HCEC 1CT (cell line): ENCODE measurements at regions not wholly inside any gene's neighbourhood (a gene's known extent, or its start where the extent isn't known, plus 50 kb on each side); places are given as distances from the start of the nearest gene placed in this dataset.

Experiments used
- DNase-seq: peaks from one replicate; pipeline ENCODE4 v3.0.0-alpha.2; 2017

DNA sequence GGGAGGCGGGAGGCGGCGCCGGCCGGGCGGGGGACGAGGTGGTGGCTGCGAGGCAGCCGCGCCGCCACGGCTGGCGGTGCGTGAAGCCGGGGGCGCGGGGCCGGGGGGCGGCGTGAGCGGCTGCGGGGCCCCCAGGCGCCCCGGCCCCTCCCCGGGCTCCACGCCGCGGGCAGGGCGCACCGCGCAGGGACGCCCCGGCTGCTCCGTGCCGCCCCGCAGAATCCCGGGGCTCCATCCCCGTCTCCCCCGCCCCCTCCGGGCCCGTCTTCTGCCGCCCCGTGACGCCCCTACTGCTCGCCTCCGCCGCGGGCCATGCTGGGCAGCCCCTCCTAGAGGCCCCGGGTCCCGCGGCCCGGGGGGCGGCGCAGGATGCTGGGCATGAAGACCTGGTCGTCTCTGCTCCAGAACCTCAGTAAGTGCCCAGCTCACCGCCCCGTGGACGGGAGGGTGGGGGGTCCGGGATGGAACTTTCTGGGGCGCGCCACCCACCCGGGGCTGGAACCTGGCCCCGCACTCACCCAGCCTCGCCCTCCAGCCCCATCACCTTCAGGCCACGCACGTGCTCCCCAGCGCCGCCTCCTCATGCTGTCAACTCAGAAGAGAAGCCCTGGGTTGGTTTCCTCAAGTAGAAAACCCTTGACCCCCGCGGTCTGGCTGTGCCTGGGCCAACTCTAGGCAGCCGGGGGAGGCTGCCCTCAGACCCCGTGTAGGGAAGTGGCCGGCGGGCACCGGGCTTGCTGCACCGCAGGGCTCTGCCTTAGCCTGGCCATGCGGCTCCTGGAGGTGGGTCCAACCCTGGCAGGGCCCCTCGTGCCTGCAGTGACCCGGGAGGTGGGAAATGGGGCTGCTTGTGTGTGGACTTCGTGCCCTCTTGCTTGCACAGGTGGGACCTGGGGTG, 150.2 kb upstream of the GSE1 start:
- DNase-seq: no peak

- no peak for DNase-seq
Measured at GRCh38 chr16:85463672-85464382, 149.3 kb upstream of the GSE1 start.

GRCh38 chr16:85464383-85465305, 148.5 kb upstream of the GSE1 start:
- DNase-seq: no peak

GRCh38 chr16:85465328-85466303, 147.5 kb upstream of the GSE1 start:
- peak; percentile 35 for DNase-seq

DNA sequence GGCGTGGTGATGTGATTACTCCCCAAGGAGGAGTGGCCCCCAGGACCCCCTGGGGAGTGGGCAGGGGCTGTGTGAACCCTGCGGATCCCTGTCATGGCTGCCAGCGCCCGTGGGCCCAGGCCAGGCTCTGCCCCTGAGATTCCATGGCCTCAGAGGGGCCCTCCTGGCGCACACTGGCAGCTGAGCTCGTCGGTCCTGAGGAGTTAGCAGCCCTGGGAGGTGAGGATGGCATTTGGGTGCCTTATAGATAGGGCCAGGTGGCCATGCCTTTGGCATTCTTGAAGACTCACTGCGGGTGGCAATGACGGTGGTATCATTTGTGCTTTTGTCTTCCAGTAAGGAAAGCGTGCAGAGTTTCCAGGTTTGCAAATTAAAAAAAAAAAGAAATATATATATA, 146.8 kb upstream of the GSE1 start:
- no peak for DNase-seq

DNA sequence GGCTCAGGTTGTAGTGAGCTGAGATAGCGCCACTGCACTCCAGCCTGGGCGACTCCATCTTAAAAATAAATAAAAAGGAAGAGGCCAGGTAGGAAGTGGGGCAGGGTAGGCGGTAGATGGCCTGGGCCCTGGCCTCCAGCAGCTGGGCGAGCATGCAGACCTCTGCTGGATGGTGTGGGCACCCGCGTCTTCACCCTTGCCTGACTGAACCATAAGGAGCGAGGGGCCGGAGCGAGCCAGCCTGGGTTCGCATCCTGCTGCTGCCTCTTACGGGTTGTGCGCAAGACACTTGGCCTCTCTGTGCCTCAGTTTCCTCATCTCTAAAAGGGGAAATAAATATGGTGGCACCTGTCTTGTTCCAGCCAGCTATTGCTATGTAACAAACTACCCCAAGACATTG, 146.1 kb upstream of the GSE1 start:
- no peak for DNase-seq

- no peak for DNase-seq
Measured at GRCh38 chr16:85469929-85470590, 143.1 kb upstream of the GSE1 start.

DNA sequence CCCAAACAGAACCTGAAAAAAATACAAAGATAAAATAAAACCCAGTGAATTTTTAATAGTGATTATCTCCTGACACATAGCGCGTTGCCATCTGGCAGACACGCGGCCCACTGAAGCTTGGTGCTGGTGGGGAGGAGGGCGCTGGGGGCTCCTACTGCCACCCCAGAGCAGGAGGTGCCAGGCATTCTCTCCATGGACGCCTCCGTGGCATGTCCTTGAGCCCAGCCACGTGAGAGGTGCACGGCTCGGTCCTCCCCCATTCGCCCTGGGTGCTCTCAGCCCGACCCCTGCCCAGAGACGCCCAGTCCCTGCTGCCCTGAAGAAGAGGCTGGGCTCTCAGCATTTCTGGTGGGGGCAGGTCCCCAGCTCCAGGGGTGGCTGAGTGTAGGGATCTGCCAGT, 142.2 kb upstream of the GSE1 start:
- no peak for DNase-seq

- DNase-seq: no peak
Measured at GRCh38 chr16:85471469-85472431, 141.4 kb upstream of the GSE1 start.

- DNase-seq: no peak
Measured at GRCh38 chr16:85472514-85472913, 140.6 kb upstream of the GSE1 start.

DNA sequence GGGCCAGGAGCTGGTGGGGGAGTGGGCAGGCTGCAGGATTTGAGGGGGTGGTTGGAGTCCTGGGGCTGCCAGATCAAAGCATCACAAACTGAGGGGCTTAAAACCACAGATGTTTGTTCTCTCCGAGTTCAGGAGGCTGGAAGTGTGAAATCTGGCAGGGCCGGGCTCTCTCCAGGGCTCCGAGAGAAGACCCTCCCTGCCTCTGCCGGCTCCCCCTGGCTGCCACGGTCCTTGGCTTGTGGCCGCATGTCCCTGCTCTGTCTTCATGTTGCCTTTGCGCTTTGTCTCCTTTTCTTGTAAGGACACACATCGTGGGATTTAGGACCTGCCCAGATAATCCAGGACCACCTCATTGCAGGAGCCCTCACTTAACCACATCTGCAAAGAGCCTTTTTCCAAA, 139.8 kb upstream of the GSE1 start:
- no peak for DNase-seq

- DNase-seq: no peak
Measured at GRCh38 chr16:85473909-85474620, 139.1 kb upstream of the GSE1 start.

- no peak for DNase-seq
Measured at GRCh38 chr16:85474621-85475217, 138.4 kb upstream of the GSE1 start.

DNA sequence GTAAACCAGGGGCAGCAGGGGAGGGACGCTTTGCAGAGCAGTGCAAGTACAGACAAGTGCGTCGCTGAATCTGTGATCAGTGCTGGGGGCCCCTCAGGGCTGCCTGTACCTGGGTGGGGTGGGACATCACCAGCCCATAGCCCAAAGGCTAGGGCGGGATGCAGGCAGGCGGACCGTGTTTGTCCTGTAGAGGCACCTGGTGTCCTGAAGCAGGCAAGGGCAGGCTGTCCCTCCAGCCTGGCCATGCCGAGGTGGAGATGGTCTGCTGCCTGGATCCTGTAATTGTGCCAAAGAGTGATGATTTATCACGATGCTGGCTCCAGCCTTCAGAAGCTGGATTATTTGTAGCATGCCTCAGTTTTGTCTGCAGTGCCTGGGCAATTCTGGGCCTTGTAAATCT, 137.9 kb upstream of the GSE1 start:
- no peak for DNase-seq

- no peak for DNase-seq
Measured at GRCh38 chr16:85475691-85476300, 137.3 kb upstream of the GSE1 start.

DNA sequence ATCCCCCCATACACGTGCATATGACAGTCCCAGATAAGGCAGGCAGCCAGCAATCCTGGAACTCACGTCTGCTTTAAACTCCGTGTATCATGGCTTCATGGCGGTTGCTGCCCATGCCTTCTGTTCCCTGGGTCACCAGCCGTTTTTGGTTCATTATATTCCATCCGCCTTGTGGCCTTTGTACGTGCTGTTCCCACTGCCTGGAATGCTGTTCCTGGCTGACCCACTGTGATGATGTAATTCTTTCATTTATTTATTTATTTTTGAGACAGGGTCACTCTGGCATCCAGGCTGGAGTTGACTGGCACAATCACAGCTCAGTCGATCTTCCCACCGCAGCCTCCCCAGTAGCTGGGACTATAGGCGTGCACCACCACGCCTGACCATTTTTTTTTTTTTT, 136.7 kb upstream of the GSE1 start:
- DNase-seq: no peak

GRCh38 chr16:85477801-85478363, 135.2 kb upstream of the GSE1 start:
- DNase-seq: no peak
